IMR-90 (cell line): ENCODE measurements at regions not wholly inside any gene's neighbourhood (a gene's known extent, or its start where the extent isn't known, plus 50 kb on each side); places are given as distances from the start of the nearest gene placed in this dataset.

Experiments used
- ATAC-seq: fragments of 200-7000 bp; cut with Tn5 transposase; 2 replicates; pipeline ENCODE4 v1.9.1; 2020; ENCODE audit warnings: low read depth, mild to moderate bottlenecking, moderate library complexity
- BruUV-seq: library from RNA; stranded (reverse); fragments of 400-500 nt; replicated peaks from 2 replicates; lab custom pipeline; 2021; lab: Mats Ljungman, UMichigan
- CTCF ChIA-PET: fragments of 300-600 bp; formaldehyde crosslinking; extraction: SDS; loops from one replicate; lab custom pipeline; 2021; ENCODE audit warnings: antibody characterized with exemption; lab: Yijun Ruan, JAX
- POLR2A ChIA-PET: fragments of 300-600 bp; sonication (Branson Sonifier 250); formaldehyde crosslinking; loops from one replicate; lab custom pipeline; 2022; ENCODE audit warnings: antibody characterized with exemption; ENCODE audit not compliant: unreplicated experiment; lab: Charles Lee
- DNase-seq: peaks from one replicate; pipeline ENCODE4 v3.0.0; 2013
- H2AFZ ChIP-seq: replicated peaks from 2 replicates; pipeline ENCODE3; 2013; ENCODE audit warnings: low read length, mild to moderate bottlenecking; ENCODE audit not compliant: poor library complexity
- H2AK5ac ChIP-seq: 2 replicates; pipeline ENCODE4 v1.6.1; 2013; ENCODE audit warnings: low read depth, low read length, inconsistent platforms
- H2AK9ac ChIP-seq: replicated peaks from 2 replicates; pipeline ENCODE3; 2013; ENCODE audit warnings: mild to moderate bottlenecking, low read depth, low read length, moderate library complexity; ENCODE audit not compliant: poor library complexity
- H2BK120ac ChIP-seq: 2 replicates; pipeline ENCODE4 v1.6.1; 2013; ENCODE audit warnings: low read depth, low read length, inconsistent platforms
- H2BK15ac ChIP-seq: 3 replicates; pipeline ENCODE4 v1.6.1; 2013; ENCODE audit warnings: low read depth, low read length, inconsistent platforms
- H2BK20ac ChIP-seq: 2 replicates; pipeline ENCODE4 v1.6.1; 2013; ENCODE audit warnings: low read depth, mild to moderate bottlenecking, inconsistent platforms, low read length, moderate library complexity
- H2BK5ac ChIP-seq: 2 replicates; pipeline ENCODE4 v1.6.1; 2013; ENCODE audit warnings: mild to moderate bottlenecking, low read depth, low read length, inconsistent platforms; ENCODE audit not compliant: poor library complexity, severe bottlenecking
- H3K14ac ChIP-seq: replicated peaks from 2 replicates; pipeline ENCODE4 v1.6.1; 2013; ENCODE audit warnings: low read depth, low read length, inconsistent platforms
- H3K18ac ChIP-seq: 2 replicates; pipeline ENCODE4 v1.6.1; 2013; ENCODE audit warnings: low read depth, low read length, control low read depth
- H3K23ac ChIP-seq: 2 replicates; pipeline ENCODE4 v1.6.1; 2013; ENCODE audit warnings: low read depth, low read length, inconsistent platforms
- H3K27ac ChIP-seq: 2 replicates; pipeline ENCODE4 v1.5.1; 2013; ENCODE audit warnings: mild to moderate bottlenecking, control low read depth, low read length; ENCODE audit not compliant: insufficient read depth
- H3K27me3 ChIP-seq: 2 replicates; pipeline ENCODE4 v1.6.1; 2013; ENCODE audit warnings: low read length; ENCODE audit not compliant: control insufficient read depth, insufficient read depth
- H3K36me3 ChIP-seq: 2 replicates; pipeline ENCODE4 v1.6.1; 2013; ENCODE audit warnings: low read length, mixed read lengths; ENCODE audit not compliant: control insufficient read depth, insufficient read depth
- H3K4ac ChIP-seq: 2 replicates; pipeline ENCODE4 v1.6.1; 2013; ENCODE audit warnings: low read depth, low read length, inconsistent platforms
- H3K4me1 ChIP-seq: 2 replicates; pipeline ENCODE4 v1.6.1; 2013; ENCODE audit warnings: low read length, mixed read lengths; ENCODE audit not compliant: control insufficient read depth, insufficient read depth
- H3K4me2 ChIP-seq: 2 replicates; pipeline ENCODE4 v1.6.1; 2013; ENCODE audit warnings: low read depth, mild to moderate bottlenecking, control low read depth, low read length, moderate library complexity
- H3K4me3 ChIP-seq: 2 replicates; pipeline ENCODE4 v1.5.1; 2013; ENCODE audit warnings: low read depth, mild to moderate bottlenecking, control low read depth, low read length, moderate library complexity; ENCODE audit not compliant: insufficient read depth
- H3K56ac ChIP-seq: 2 replicates; pipeline ENCODE4 v1.6.1; 2013; ENCODE audit warnings: low read length, inconsistent platforms; ENCODE audit not compliant: insufficient read depth; ENCODE audit errors: extremely low read depth
- H3K79me1 ChIP-seq, 2 experiments: 2 replicates each; pipeline ENCODE4 v1.6.1; 2013; ENCODE audit warnings: low read length in 2 of 2, inconsistent platforms in 1 of 2, low read depth in 1 of 2
- H3K9ac ChIP-seq: 2 replicates; pipeline ENCODE4 v1.6.1; 2013; ENCODE audit warnings: low read depth, low read length, control low read depth
- H3K9me1 ChIP-seq: 2 replicates; pipeline ENCODE4 v1.6.1; 2013; ENCODE audit warnings: low read length, inconsistent platforms; ENCODE audit not compliant: insufficient read depth
- H3K9me3 ChIP-seq: 2 replicates; pipeline ENCODE4 v1.6.1; 2013; ENCODE audit warnings: low read length; ENCODE audit not compliant: control insufficient read depth, insufficient read depth
- H4K20me1 ChIP-seq: 2 replicates; pipeline ENCODE4 v1.6.1; 2013; ENCODE audit warnings: low read length, inconsistent platforms; ENCODE audit not compliant: insufficient read depth
- H4K5ac ChIP-seq: 2 replicates; pipeline ENCODE4 v1.6.1; 2013; ENCODE audit warnings: mild to moderate bottlenecking, low read depth, low read length, control low read depth
- H4K8ac ChIP-seq, 2 experiments: 2 replicates each; pipeline ENCODE4 v1.6.1; 2013; ENCODE audit warnings: low read depth in 2 of 2, low read length in 2 of 2, control low read depth in 1 of 2, inconsistent platforms in 1 of 2
- H4K91ac ChIP-seq: 2 replicates; pipeline ENCODE4 v1.6.1; 2013; ENCODE audit warnings: low read depth, low read length, inconsistent platforms; ENCODE audit not compliant: insufficient read depth
- CEBPB ChIP-seq: IDR thresholded peaks from 2 replicates; pipeline ENCODE4 v1.6.1; 2012; ENCODE audit warnings: low read depth, low read length, improper control_type of control experiment
- NFE2L2 ChIP-seq: fragments of 150-350 bp; IDR thresholded peaks from 2 replicates; pipeline ENCODE4 v1.6.1; 2016; ENCODE audit warnings: low read depth, mild to moderate bottlenecking, low read length
- WGBS, 2 experiments: methylation state at CpG; one replicate each; pipeline versions ENCODE4 v1.1.5 to v1.1.7; 2013; ENCODE audit warnings: missing lambda C conversion rate in 2 of 2; ENCODE audit not compliant: insufficient read length in 1 of 2; ENCODE audit errors: extremely low coverage in 2 of 2; 5-methylcytosine and 5-hydroxymethylcytosine counted together
- dilution Hi-C: fragments of 300-500 bp; cut with HindIII; formaldehyde crosslinking; loops from one replicate; pipeline ENCODE4 v1.14.3; 2018; ENCODE audit warnings: low sequenced_read_pairs; ENCODE audit not compliant: unreplicated experiment
- in situ Hi-C: fragments of 300-500 bp; cut with MboI; formaldehyde crosslinking; loops from 3 replicates; pipeline ENCODE4 v1.14.3; 2019; ENCODE audit warnings: low sequenced_read_pairs, inconsistent platforms, mixed read lengths
- intact Hi-C: fragments of 100-400 bp; cut with micrococcal nuclease; formaldehyde crosslinking; loops from 2 replicates; pipeline ENCODE4 v1.10.0; 2022

- Histone ChIP-seq H2BK5ac (no peak overlapping the region), H3K27me3 (no peaks in the 10 kb centered on the region), H3K56ac (no peak overlapping the region), H3K23ac (no peak overlapping the region), H3K27ac (no peak overlapping the region), H3K4me1 (no peaks in the 10 kb centered on the region), H2AFZ (no peak overlapping the region), H2AK9ac (no peak overlapping the region), H3K4me2 (no peak overlapping the region), H3K4me3 (no peak overlapping the region), H2BK15ac (no peak overlapping the region), H2BK120ac (no peak overlapping the region), H3K36me3 (no peaks in the 10 kb centered on the region), H4K20me1 (no peaks in the 10 kb centered on the region), H4K5ac (no peak overlapping the region), H3K18ac (no peak overlapping the region), H3K79me1 (no peaks in the 10 kb centered on the region), H3K4ac (no peak overlapping the region), H3K14ac (no peak overlapping the region), H2AK5ac (no peak overlapping the region), H4K91ac (no peak overlapping the region), H4K8ac (no peak overlapping the region), H3K9me3 (no peaks in the 10 kb centered on the region), H3K9me1 (no peaks in the 10 kb centered on the region), H2BK20ac (no peak overlapping the region), H3K9ac (no peak overlapping the region)
- ChIA-PET POLR2A (no interaction called here), CTCF (no interaction called here)
- DNase-seq (no peak), ATAC-seq (no peak)
- dilution Hi-C loops (no loop called here), in situ Hi-C loops (no loop called here), intact Hi-C loops (no loop called here)
- no CpG with 5 or more reads among the region's 9 CpGs for WGBS, 2 experiments
- BruUV-seq, result no TSS peak
- TF ChIP-seq NFE2L2 (no peak), CEBPB (peak; percentile 63)
Measured at GRCh38 chr10:64097391-64098122, 576.4 kb downstream of the REEP3 start.
